Brain microvascular endothelial cell (primary cell): ENCODE measurements at regions not wholly inside any gene's neighbourhood (a gene's known extent, or its start where the extent isn't known, plus 50 kb on each side); places are given as distances from the start of the nearest gene placed in this dataset.

Experiments used
- DNase-seq: peaks from one replicate; pipeline ENCODE4 v3.0.0-alpha.2; 2020
- H3K27ac ChIP-seq: fragments of 250-450 bp; sonication (Bioruptor Pico); 2 replicates; pipeline ENCODE4 v1.5.1; 2020; ENCODE audit warnings: mild to moderate bottlenecking, moderate library complexity
- H3K27me3 ChIP-seq: fragments of 250-450 bp; sonication (Bioruptor Pico); replicated peaks from 2 replicates; pipeline ENCODE4 v1.5.1; 2020; ENCODE audit warnings: mild to moderate bottlenecking
- H3K36me3 ChIP-seq: fragments of 250-450 bp; sonication (Bioruptor Pico); replicated peaks from 2 replicates; pipeline ENCODE4 v1.5.1; 2020; ENCODE audit warnings: mild to moderate bottlenecking
- H3K4me3 ChIP-seq: 2 replicates; pipeline ENCODE4 v1.5.1; 2011; ENCODE audit warnings: low read depth, mild to moderate bottlenecking, control low read depth, low read length, moderate library complexity
- CTCF ChIP-seq: IDR thresholded peaks from 2 replicates; pipeline ENCODE4 v1.5.1; 2011; ENCODE audit warnings: low read depth, mild to moderate bottlenecking, moderate library complexity, low read length, control low read depth, inconsistent platforms; ENCODE audit errors: missing control alignments
- in situ Hi-C: cut with HindIII; loops from 2 replicates; pipeline ENCODE4 v1.10.0; 2017; ENCODE audit warnings: low sequenced_read_pairs, low pct_ligation_motif_present

- in situ Hi-C loops = no loop called here
- no peaks in the 10 kb centered on the region for H3K27me3 ChIP-seq
- no peaks in the 10 kb centered on the region for H3K36me3 ChIP-seq
- DNase-seq = no peak
- no peak overlapping the region for H3K27ac ChIP-seq
- H3K4me3 ChIP-seq = no peak overlapping the region
- no peak for TF ChIP-seq CTCF
These were observed 279.1 kb downstream of the MSX2 start for GRCh38 chr5:175003531-175003930.

GRCh38 chr5:175001876-175002645, 277.7 kb downstream of the MSX2 start:
- in situ Hi-C loops = no loop called here
- TF ChIP-seq CTCF = no peak
- H3K4me3 ChIP-seq = no peak overlapping the region
- no peak for DNase-seq
- H3K27me3 ChIP-seq = no peaks in the 10 kb centered on the region
- no peaks in the 10 kb centered on the region for H3K36me3 ChIP-seq
- H3K27ac ChIP-seq = no peak overlapping the region

- Histone ChIP-seq H3K4me3 (no peak overlapping the region), H3K27me3 (no peaks in the 10 kb centered on the region), H3K36me3 (no peaks in the 10 kb centered on the region), H3K27ac (no peak overlapping the region)
- no peak for TF ChIP-seq CTCF
- DNase-seq = no peak
- in situ Hi-C loops = no loop called here
These were observed 276.9 kb downstream of the MSX2 start for GRCh38 chr5:175001311-175001710.

- no peak for TF ChIP-seq CTCF
- H3K27ac ChIP-seq = no peak overlapping the region
- DNase-seq = no peak
- no peak overlapping the region for H3K4me3 ChIP-seq
- H3K27me3 ChIP-seq = no peaks in the 10 kb centered on the region
- no peaks in the 10 kb centered on the region for H3K36me3 ChIP-seq
- in situ Hi-C loops = no loop called here
These were observed 275.2 kb downstream of the MSX2 start for GRCh38 chr5:174999581-174999980.

- DNase-seq = no peak
- TF ChIP-seq CTCF = no peak
- Histone ChIP-seq H3K4me3 (no peak overlapping the region), H3K27ac (no peak overlapping the region), H3K27me3 (no peaks in the 10 kb centered on the region), H3K36me3 (no peaks in the 10 kb centered on the region)
- in situ Hi-C loops = no loop called here
These were observed 273.8 kb downstream of the MSX2 start for GRCh38 chr5:174998131-174998730.
